ENCODE measurements at regions not wholly inside any gene's neighbourhood (a gene's known extent, or its start where the extent isn't known, plus 50 kb on each side); places are given as distances from the start of the nearest gene placed in this dataset.

DNA sequence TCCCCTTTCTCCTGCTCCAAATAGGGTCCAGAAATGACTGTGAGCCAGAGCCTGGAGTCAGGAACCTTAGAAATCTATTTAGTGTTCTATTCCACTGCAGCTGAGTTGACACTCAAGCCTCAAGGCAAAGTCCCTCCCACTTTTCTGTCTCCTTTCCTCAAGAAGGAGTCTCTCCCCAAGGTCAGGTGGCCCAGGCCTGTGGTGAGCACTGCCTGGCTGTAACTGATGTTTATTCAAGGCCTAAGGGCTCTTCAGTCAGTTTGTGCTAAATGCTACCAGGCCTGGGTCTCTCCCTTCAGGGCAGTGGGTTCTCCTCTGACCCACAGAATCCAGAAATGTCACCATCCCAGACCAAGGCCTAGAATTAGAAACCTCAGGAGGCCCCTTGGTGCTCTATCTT, 1042.9 kb upstream of the EPHA7 start:
- no peak for ATAC-seq (ENCODE audit: low FRiP score)
- no peak for TF ChIP-seq CTCF (IDR thresholded peaks at IDR 0.05)
- no peak for DNase-seq (ENCODE audit: low spot score)

DNA sequence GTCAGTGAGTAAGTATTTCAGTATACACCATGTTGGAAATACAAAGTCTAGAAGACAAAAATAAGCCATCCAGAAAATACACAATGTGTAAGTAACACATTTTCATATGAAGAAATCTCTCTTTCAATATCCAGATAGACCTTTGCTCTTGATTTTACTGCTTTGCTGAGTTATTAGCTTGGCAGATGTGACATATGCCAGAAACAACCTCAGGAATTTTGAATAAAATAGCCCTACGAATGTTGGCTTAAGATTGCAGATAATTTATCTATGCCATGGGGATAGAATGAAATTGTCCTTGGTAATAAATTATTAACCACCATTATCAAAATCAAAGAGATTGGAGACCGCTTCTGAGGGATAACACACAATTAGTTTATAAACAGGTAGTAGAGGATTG, 1036.9 kb upstream of the EPHA7 start:
- ATAC-seq (ENCODE audit: low FRiP score) (no peak), DNase-seq (ENCODE audit: low spot score) (no peak)
- no peak for TF ChIP-seq CTCF (IDR thresholded peaks at IDR 0.05)

- ATAC-seq (ENCODE audit: low FRiP score) (no peak), DNase-seq (ENCODE audit: low spot score) (no peak)
- TF ChIP-seq CTCF (IDR thresholded peaks at IDR 0.05) = no peak
These were observed 1034.9 kb upstream of the EPHA7 start for GRCh38 chr6:94454231-94454630.

DNA sequence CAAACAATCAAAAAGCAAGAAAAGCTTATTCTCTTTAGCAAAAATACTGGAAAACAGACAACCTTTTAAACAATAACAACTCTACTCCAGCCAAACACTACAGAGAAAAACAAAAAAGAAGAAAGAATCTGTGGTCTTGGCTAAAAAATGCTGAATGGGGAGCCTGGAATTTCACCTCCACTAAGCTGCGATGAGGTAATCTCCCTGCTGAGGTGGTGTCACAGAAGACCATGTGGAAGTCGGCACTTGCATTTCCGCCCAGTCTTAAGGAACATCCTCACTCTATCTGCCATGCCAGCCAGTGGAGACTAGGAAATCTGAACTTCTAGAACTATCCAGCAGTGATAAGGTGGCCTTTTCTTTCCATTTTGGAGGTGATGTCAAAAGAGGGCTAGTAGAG, 1026.8 kb upstream of the EPHA7 start:
- DNase-seq (ENCODE audit: low spot score) = no peak
- ATAC-seq (ENCODE audit: low FRiP score) = no peak
- no peak for TF ChIP-seq CTCF (IDR thresholded peaks at IDR 0.05)

GRCh38 chr6:94443701-94444100, 1024.3 kb upstream of the EPHA7 start:
- DNase-seq (ENCODE audit: low spot score) (no peak), ATAC-seq (ENCODE audit: low FRiP score) (no peak)
- TF ChIP-seq CTCF (IDR thresholded peaks at IDR 0.05) = no peak

DNA sequence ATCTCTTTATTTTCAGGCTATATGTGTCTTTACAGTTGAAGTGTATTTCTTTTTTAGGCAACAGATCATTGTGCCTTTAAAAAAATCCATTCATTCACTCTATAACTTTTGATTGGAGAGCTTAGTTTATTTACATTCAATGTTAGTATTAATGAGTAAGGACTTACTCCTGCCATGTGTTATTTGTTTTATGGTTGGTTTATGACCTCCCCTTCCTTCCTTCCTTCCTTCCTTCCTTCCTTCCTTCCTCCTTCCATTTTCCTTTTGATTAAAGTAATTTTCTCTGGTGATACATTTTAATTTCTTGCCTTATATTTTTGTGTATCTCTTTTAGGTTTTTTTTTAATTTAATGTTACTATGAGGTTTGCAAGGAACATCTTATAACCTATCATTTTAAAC, 1005.3 kb upstream of the EPHA7 start:
- no peak for TF ChIP-seq CTCF (IDR thresholded peaks at IDR 0.05)
- no peak for DNase-seq (ENCODE audit: low spot score)
- no peak for ATAC-seq (ENCODE audit: low FRiP score)

GRCh38 chr6:94417363-94417762, 998.0 kb upstream of the EPHA7 start:
- DNase-seq (ENCODE audit: low spot score) (no peak), ATAC-seq (ENCODE audit: low FRiP score) (no peak)
- TF ChIP-seq CTCF (IDR thresholded peaks at IDR 0.05) = no peak
